Fibroblast of lung (primary cell): ENCODE measurements at regions not wholly inside any gene's neighbourhood (a gene's known extent, or its start where the extent isn't known, plus 50 kb on each side); places are given as distances from the start of the nearest gene placed in this dataset.

Experiments used
- DNase-seq, 2 donors: peaks; one replicate each; pipeline versions ENCODE4 v3.0.0 to v3.0.0-alpha.2; 2010; ENCODE audit warnings: low read depth in 2 of 2
- H2AFZ ChIP-seq: 2 replicates; pipeline ENCODE4 v1.5.1; 2012; ENCODE audit warnings: low read length, control low read depth, inconsistent platforms
- H3K27ac ChIP-seq: 2 replicates; pipeline ENCODE4 v1.5.1; 2011; ENCODE audit warnings: low read length, control low read depth; ENCODE audit not compliant: insufficient read depth
- H3K27me3 ChIP-seq: 2 replicates; pipeline ENCODE4 v1.5.1; 2011; ENCODE audit warnings: mild to moderate bottlenecking, low read length; ENCODE audit not compliant: control insufficient read depth, insufficient read depth
- H3K36me3 ChIP-seq: 2 replicates; pipeline ENCODE4 v1.5.1; 2011; ENCODE audit warnings: low read length; ENCODE audit not compliant: control insufficient read depth, insufficient read depth
- H3K4me1 ChIP-seq: 2 replicates; pipeline ENCODE4 v1.5.1; 2011; ENCODE audit warnings: low read length; ENCODE audit not compliant: control insufficient read depth, insufficient read depth; ENCODE audit errors: extremely low read depth
- H3K4me2 ChIP-seq: 2 replicates; pipeline ENCODE4 v1.5.1; 2011; ENCODE audit warnings: low read length, control low read depth; ENCODE audit not compliant: insufficient read depth; ENCODE audit errors: extremely low read depth
- H3K4me3 ChIP-seq, 4 experiments: fragments of 200-600 bp in 1 of 4; sonication (generic) in 1 of 4; replicated peaks in 1 of 4; 2 replicates each; pipeline ENCODE4 v1.5.1; 2011 to 2016; ENCODE audit warnings: low read length in 4 of 4, low read depth in 3 of 4, mild to moderate bottlenecking in 3 of 4, control low read depth in 2 of 4, inconsistent platforms in 1 of 4, mixed read lengths in 1 of 4; ENCODE audit not compliant: insufficient read depth in 1 of 4; ENCODE audit errors: control extremely low read depth in 1 of 4
- H3K79me2 ChIP-seq: 2 replicates; pipeline ENCODE4 v1.5.1; 2012; ENCODE audit warnings: mild to moderate bottlenecking, low read length, inconsistent platforms; ENCODE audit not compliant: control insufficient read depth, insufficient read depth
- H3K9ac ChIP-seq: 2 replicates; pipeline ENCODE4 v1.5.1; 2011; ENCODE audit warnings: mild to moderate bottlenecking, low read length, control low read depth; ENCODE audit not compliant: insufficient read depth
- H3K9me3 ChIP-seq: 2 replicates; pipeline ENCODE4 v1.5.1; 2012; ENCODE audit warnings: low read depth, low read length; ENCODE audit not compliant: control insufficient read depth, insufficient read depth
- H4K20me1 ChIP-seq: 2 replicates; pipeline ENCODE4 v1.5.1; 2011; ENCODE audit warnings: low read length; ENCODE audit not compliant: control insufficient read depth, insufficient read depth; ENCODE audit errors: extremely low read depth
- CTCF ChIP-seq, 2 donors: IDR thresholded peaks in 1 of 2; conservative IDR thresholded peaks in 1 of 2; 1 replicate in 1 of 2; 2 replicates in 1 of 2; pipeline ENCODE4 v1.5.1; 2011 to 2012; ENCODE audit warnings: low read length in 2 of 2, control low read depth in 1 of 2, inconsistent platforms in 1 of 2, low read depth in 1 of 2, mild to moderate bottlenecking in 1 of 2
- EZH2 ChIP-seq: IDR thresholded peaks from 2 replicates; pipeline ENCODE4 v1.5.1; 2012; ENCODE audit warnings: low read length, control low read depth, mild to moderate bottlenecking; ENCODE audit errors: missing control alignments

GRCh38 chr10:111390813-111391563 lies 314.2 kb downstream of the ADRA2A start:
- DNase-seq: no peak
- no peaks in the 10 kb centered on the region for H4K20me1 ChIP-seq

GRCh38 chr10:111392159-111392558 lies 315.3 kb downstream of the ADRA2A start:
- Histone ChIP-seq H3K4me1 (no peaks in the 10 kb centered on the region), H3K27ac (no peak overlapping the region), H3K9ac (no peak overlapping the region), H3K4me3 (no peak overlapping the region), H3K79me2 (no peaks in the 10 kb centered on the region), H3K36me3 (no peaks in the 10 kb centered on the region), H4K20me1 (no peaks in the 10 kb centered on the region), H3K9me3 (no peaks in the 10 kb centered on the region), H2AFZ (no peak overlapping the region), H3K27me3 (no peaks in the 10 kb centered on the region), H3K4me2 (no peak overlapping the region)
- peak in 1 of 2 donors; percentile 0 for DNase-seq
- no peak for TF ChIP-seq CTCF (conservative IDR thresholded peaks at IDR 0.05 in 1 of 2, IDR thresholded peaks at IDR 0.05 in 1 of 2; ENCODE audit: low read depth in 1 of 2, low read length in 2 of 2)
- no peak for TF ChIP-seq EZH2

More at GRCh38 chr10:111390813-111391563, 314.2 kb downstream of the ADRA2A start:
- Histone ChIP-seq H3K4me1 (no peaks in the 10 kb centered on the region), H3K9ac (no peak overlapping the region), H3K4me3 (no peak overlapping the region), H3K79me2 (no peaks in the 10 kb centered on the region), H3K27me3 (no peaks in the 10 kb centered on the region), H3K9me3 (no peaks in the 10 kb centered on the region), H3K4me2 (no peak overlapping the region), H2AFZ (no peak overlapping the region), H3K27ac (no peak overlapping the region), H3K36me3 (no peaks in the 10 kb centered on the region)
- TF ChIP-seq EZH2 (no peak), CTCF (conservative IDR thresholded peaks at IDR 0.05 in 1 of 2, IDR thresholded peaks at IDR 0.05 in 1 of 2; ENCODE audit: low read depth in 1 of 2, low read length in 2 of 2) (no peak)

- Histone ChIP-seq H4K20me1 (no peaks in the 10 kb centered on the region), H3K79me2 (no peaks in the 10 kb centered on the region), H3K27me3 (no peaks in the 10 kb centered on the region), H3K27ac (no peak overlapping the region), H2AFZ (no peak overlapping the region), H3K4me2 (no peak overlapping the region), H3K9me3 (no peaks in the 10 kb centered on the region), H3K4me3 (no peak overlapping the region), H3K36me3 (no peaks in the 10 kb centered on the region), H3K4me1 (no peaks in the 10 kb centered on the region), H3K9ac (no peak overlapping the region)
- TF ChIP-seq EZH2 (no peak), CTCF (conservative IDR thresholded peaks at IDR 0.05 in 1 of 2, IDR thresholded peaks at IDR 0.05 in 1 of 2; ENCODE audit: low read depth in 1 of 2, low read length in 2 of 2) (no peak)
- no peak for DNase-seq
Observed at GRCh38 chr10:111392910-111393309, 316.1 kb downstream of the ADRA2A start.
